ENCODE measurements at regions not wholly inside any gene's neighbourhood (a gene's known extent, or its start where the extent isn't known, plus 50 kb on each side); places are given as distances from the start of the nearest gene placed in this dataset.
"Not testable (repeated sequence)": the region's sequence is repeated elsewhere in the genome, so short reads cannot be mapped to it uniquely, and the experiment has no call there.

DNA sequence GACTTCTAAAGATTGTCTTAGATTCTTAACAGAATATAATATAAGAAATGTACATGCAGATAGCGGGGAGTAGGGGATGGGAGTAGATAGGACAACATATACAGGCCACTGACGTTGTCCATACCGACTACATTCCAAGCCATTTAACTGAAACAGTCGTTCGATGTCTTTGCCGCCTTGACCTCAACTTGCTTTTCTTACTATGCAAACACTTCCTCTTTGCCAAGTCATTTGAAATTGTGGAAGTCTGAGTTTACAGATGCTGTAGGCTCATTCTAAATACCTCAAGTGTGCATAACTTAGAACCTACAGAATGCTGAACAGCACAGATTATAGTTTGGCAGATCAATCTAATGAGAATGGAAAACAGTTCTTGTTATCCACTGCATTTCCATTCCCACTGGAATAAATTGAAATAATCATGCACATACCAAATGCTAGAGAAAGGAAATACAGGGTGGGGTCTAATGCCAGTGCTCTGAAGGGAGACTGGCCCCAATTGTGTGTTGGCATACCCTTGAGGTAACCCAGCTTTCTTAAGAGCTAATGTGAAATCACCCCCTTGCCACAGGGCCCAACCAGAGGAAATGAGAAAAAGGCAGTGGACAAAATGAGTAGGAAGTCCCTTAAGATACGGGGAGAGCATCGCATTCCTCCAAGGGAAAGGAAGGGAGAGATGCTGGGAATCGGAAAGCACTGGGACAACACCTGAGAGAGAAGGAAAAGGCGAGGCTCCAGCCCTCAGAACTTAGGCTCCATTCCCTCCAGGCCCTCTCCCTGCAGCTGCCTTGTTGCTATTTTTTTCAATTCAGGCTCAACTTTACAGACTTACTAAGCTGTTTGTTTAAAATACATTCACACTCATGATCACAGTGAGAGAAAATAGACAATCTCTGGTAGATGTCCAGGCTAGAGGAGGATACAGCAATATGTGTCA is 380.9 kb upstream of the TMTC1 start:
- Histone ChIP-seq H3K27me3 (peaks cover 0 to 7% (median 0%) of the 10 kb centered on the region in 3 donors), H3K4me1 (no peaks in the 10 kb centered on the region), H3K9me3 (no peaks in the 10 kb centered on the region), H3K4me3 (no peak overlapping the region), H3K27ac (no peak overlapping the region), H3K36me3 (no peaks in the 10 kb centered on the region)
- TF ChIP-seq EP300 (IDR thresholded peaks at IDR 0.05) (no peak), POLR2A (IDR thresholded peaks at IDR 0.05) (no peak), POLR2AphosphoS5 (IDR thresholded peaks at IDR 0.05) (no peak)
- TF ChIP-seq, protein P1, sequence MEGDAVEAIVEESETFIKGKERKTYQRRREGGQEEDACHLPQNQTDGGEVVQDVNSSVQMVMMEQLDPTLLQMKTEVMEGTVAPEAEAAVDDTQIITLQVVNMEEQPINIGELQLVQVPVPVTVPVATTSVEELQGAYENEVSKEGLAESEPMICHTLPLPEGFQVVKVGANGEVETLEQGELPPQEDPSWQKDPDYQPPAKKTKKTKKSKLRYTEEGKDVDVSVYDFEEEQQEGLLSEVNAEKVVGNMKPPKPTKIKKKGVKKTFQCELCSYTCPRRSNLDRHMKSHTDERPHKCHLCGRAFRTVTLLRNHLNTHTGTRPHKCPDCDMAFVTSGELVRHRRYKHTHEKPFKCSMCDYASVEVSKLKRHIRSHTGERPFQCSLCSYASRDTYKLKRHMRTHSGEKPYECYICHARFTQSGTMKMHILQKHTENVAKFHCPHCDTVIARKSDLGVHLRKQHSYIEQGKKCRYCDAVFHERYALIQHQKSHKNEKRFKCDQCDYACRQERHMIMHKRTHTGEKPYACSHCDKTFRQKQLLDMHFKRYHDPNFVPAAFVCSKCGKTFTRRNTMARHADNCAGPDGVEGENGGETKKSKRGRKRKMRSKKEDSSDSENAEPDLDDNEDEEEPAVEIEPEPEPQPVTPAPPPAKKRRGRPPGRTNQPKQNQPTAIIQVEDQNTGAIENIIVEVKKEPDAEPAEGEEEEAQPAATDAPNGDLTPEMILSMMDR (IDR thresholded peaks at IDR 0.05), result no peak
- 65 to 66% methylated on average over 10 of the region's 10 CpGs for WGBS, 2 donors
- no peak for DNase-seq
- intact Hi-C loops (cut with DNase I), result no loop called here

GRCh38 chr12:30156833-30157232 is 373.1 kb upstream of the TMTC1 start:
- WGBS, 2 donors, result 84 to 91% methylated on average over 22 of the region's 22 CpGs
- intact Hi-C loops (cut with DNase I); H3K9me3 ChIP-seq: not testable (repeated sequence)

GRCh38 chr12:30155001-30155730 is 371.4 kb upstream of the TMTC1 start:
- intact Hi-C loops (cut with DNase I), result no loop called here
- Histone ChIP-seq H3K27me3 (no peaks in the 10 kb centered on the region), H3K27ac (no peak overlapping the region), H3K9me3 (peaks cover 0 to 7% (median 1%) of the 10 kb centered on the region in 4 donors), H3K4me3 (no peak overlapping the region), H3K4me1 (no peaks in the 10 kb centered on the region), H3K36me3 (no peaks in the 10 kb centered on the region)
- TF ChIP-seq EP300 (IDR thresholded peaks at IDR 0.05), result no peak
- TF ChIP-seq POLR2A (IDR thresholded peaks at IDR 0.05), result no peak
- TF ChIP-seq, protein P1 (IDR thresholded peaks at IDR 0.05), result no peak
- TF ChIP-seq POLR2AphosphoS5 (IDR thresholded peaks at IDR 0.05), result no peak
- no peak for DNase-seq
- 81 to 86% methylated on average over 6 of the region's 6 CpGs for WGBS, 2 donors

More at GRCh38 chr12:30156833-30157232, 373.1 kb upstream of the TMTC1 start:
- H3K27ac ChIP-seq, DNase-seq, H3K36me3 ChIP-seq, H3K27me3 ChIP-seq, H3K4me1 ChIP-seq, H3K4me3 ChIP-seq: not testable (repeated sequence)

GRCh38 chr12:30153981-30154380 is 370.2 kb upstream of the TMTC1 start:
- H3K9me3 ChIP-seq, result peaks cover 0 to 7% (median 1%) of the 10 kb centered on the region in 4 donors
- intact Hi-C loops (cut with DNase I), result no loop called here
- no peak for TF ChIP-seq POLR2AphosphoS5 (IDR thresholded peaks at IDR 0.05)
- no peak for TF ChIP-seq POLR2A (IDR thresholded peaks at IDR 0.05)
- no peak for TF ChIP-seq EP300 (IDR thresholded peaks at IDR 0.05)
- TF ChIP-seq, protein P1 (IDR thresholded peaks at IDR 0.05), result no peak
- DNase-seq, result no peak
- no peaks in the 10 kb centered on the region for H3K4me1 ChIP-seq
- no peak overlapping the region for H3K27ac ChIP-seq
- no peaks in the 10 kb centered on the region for H3K36me3 ChIP-seq
- H3K4me3 ChIP-seq, result no peak overlapping the region
- no peaks in the 10 kb centered on the region for H3K27me3 ChIP-seq
- WGBS, 2 donors, result 90 to 100% methylated on average over 1 of the region's 1 CpG

DNA sequence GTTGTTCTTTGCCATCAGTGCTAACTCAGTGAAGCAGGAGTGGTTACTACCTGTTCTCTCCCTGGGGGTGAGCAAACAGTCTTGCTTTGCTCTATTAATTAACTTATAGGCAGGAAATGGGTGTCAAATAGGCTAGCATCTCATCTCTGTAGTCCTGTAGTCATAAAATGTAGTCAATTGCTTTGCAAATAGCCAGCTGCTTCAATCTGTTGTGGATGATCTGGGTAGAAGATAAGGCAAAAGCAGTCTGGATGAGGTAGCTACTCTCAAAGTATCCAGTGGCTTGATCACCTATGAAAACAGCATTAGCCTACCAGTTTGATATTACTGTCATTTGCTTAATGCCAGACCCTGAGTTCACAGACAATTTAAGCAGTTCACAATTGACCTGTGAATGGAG is 369.0 kb upstream of the TMTC1 start:
- peaks cover 0 to 7% (median 1%) of the 10 kb centered on the region in 4 donors for H3K9me3 ChIP-seq
- H3K4me1 ChIP-seq, result no peaks in the 10 kb centered on the region
- no peaks in the 10 kb centered on the region for H3K36me3 ChIP-seq
- DNase-seq, result no peak
- H3K27ac ChIP-seq, result no peak overlapping the region
- H3K27me3 ChIP-seq, result no peaks in the 10 kb centered on the region
- no peak overlapping the region for H3K4me3 ChIP-seq
- TF ChIP-seq EP300 (IDR thresholded peaks at IDR 0.05) (no peak), POLR2A (IDR thresholded peaks at IDR 0.05) (no peak), POLR2AphosphoS5 (IDR thresholded peaks at IDR 0.05) (no peak)
- TF ChIP-seq, protein P1 (IDR thresholded peaks at IDR 0.05), result no peak
- intact Hi-C loops (cut with DNase I), result no loop called here

Data from sigmoid colon (tissue), 6 donors.